Ascending aorta (tissue), 2 donors: ENCODE measurements at regions not wholly inside any gene's neighbourhood (a gene's known extent, or its start where the extent isn't known, plus 50 kb on each side); places are given as distances from the start of the nearest gene placed in this dataset.

Experiments
- DNase-seq, 2 donors: peaks; one replicate each; pipeline ENCODE4 v3.0.0-alpha.2; 2019; ENCODE audit warnings: low spot score in 2 of 2
- H3K27ac ChIP-seq, 2 donors: fragments of 200-600 bp; sonication (generic); one replicate each; pipeline ENCODE4 v1.5.1; 2016 to 2017; ENCODE audit warnings: mild to moderate bottlenecking in 1 of 2
- H3K27me3 ChIP-seq: fragments of 200-600 bp; sonication (generic); one replicate; pipeline ENCODE4 v1.5.1; 2017
- H3K36me3 ChIP-seq, 2 donors: fragments of 200-600 bp; sonication (generic); one replicate each; pipeline ENCODE4 v1.5.1; 2016
- H3K4me1 ChIP-seq, 2 donors: fragments of 200-600 bp; sonication (generic); one replicate each; pipeline ENCODE4 v1.5.1; 2016 to 2017; ENCODE audit warnings: mild to moderate bottlenecking in 1 of 2
- H3K4me3 ChIP-seq, 2 donors: fragments of 200-600 bp; sonication (generic); one replicate each; pipeline ENCODE4 v1.5.1; 2016 to 2017; ENCODE audit warnings: mild to moderate bottlenecking in 1 of 2
- H3K9me3 ChIP-seq, 2 donors: fragments of 200-600 bp; sonication (generic); one replicate each; pipeline ENCODE4 v1.5.1; 2016
- CTCF ChIP-seq, 3 experiments: fragments of 200-600 bp in 2 of 3; fragments of 450-650 bp in 1 of 3; sonication (generic) in 2 of 3; IDR thresholded peaks; one replicate each; pipeline ENCODE4 v1.5.1; 2016 to 2019; ENCODE audit warnings: antibody characterized with exemption in 3 of 3, mild to moderate bottlenecking in 1 of 3, moderate library complexity in 1 of 3
- intact Hi-C: fragments of 100-400 bp; cut with DNase I; formaldehyde crosslinking; loops from one replicate; pipeline ENCODE4 v1.15.1; 2023

- no peak for TF ChIP-seq CTCF (IDR thresholded peaks at IDR 0.05)
- DNase-seq: no peak
- Histone ChIP-seq H3K4me1 (no peaks in the 10 kb centered on the region), H3K27me3 (no peaks in the 10 kb centered on the region), H3K9me3 (no peaks in the 10 kb centered on the region), H3K4me3 (no peak overlapping the region), H3K27ac (no peak overlapping the region), H3K36me3 (no peaks in the 10 kb centered on the region)
- intact Hi-C loops: no loop called here
These were observed 61.1 kb upstream of the TNP1 start for GRCh38 chr2:216920937-216921456.

GRCh38 chr2:216920143-216920876 lies 60.4 kb upstream of the TNP1 start:
- H3K9me3 ChIP-seq: no peaks in the 10 kb centered on the region
- no peaks in the 10 kb centered on the region for H3K36me3 ChIP-seq
- no peaks in the 10 kb centered on the region for H3K4me1 ChIP-seq
- no peak overlapping the region for H3K4me3 ChIP-seq
- intact Hi-C loops: no loop called here
- no peak for TF ChIP-seq CTCF (IDR thresholded peaks at IDR 0.05)
- no peak overlapping the region for H3K27ac ChIP-seq
- DNase-seq: no peak
- H3K27me3 ChIP-seq: no peaks in the 10 kb centered on the region

GRCh38 chr2:216918088-216918680 lies 58.3 kb upstream of the TNP1 start:
- Histone ChIP-seq H3K27me3 (no peaks in the 10 kb centered on the region), H3K9me3 (no peaks in the 10 kb centered on the region), H3K36me3 (no peaks in the 10 kb centered on the region), H3K27ac (no peak overlapping the region), H3K4me1 (no peaks in the 10 kb centered on the region), H3K4me3 (no peak overlapping the region)
- DNase-seq: no peak
- no peak for TF ChIP-seq CTCF (IDR thresholded peaks at IDR 0.05)
- intact Hi-C loops: no loop called here

GRCh38 chr2:216916956-216917650 lies 57.2 kb upstream of the TNP1 start:
- no peaks in the 10 kb centered on the region for H3K36me3 ChIP-seq
- no peak for DNase-seq
- intact Hi-C loops: no loop called here
- TF ChIP-seq CTCF (IDR thresholded peaks at IDR 0.05): no peak
- no peaks in the 10 kb centered on the region for H3K27me3 ChIP-seq
- no peak overlapping the region for H3K4me3 ChIP-seq
- no peaks in the 10 kb centered on the region for H3K9me3 ChIP-seq
- no peak overlapping the region for H3K27ac ChIP-seq
- H3K4me1 ChIP-seq: no peaks in the 10 kb centered on the region

GRCh38 chr2:216915557-216916150 lies 55.8 kb upstream of the TNP1 start:
- H3K9me3 ChIP-seq: no peaks in the 10 kb centered on the region
- no peaks in the 10 kb centered on the region for H3K27me3 ChIP-seq
- H3K4me1 ChIP-seq: no peaks in the 10 kb centered on the region
- no peak overlapping the region for H3K4me3 ChIP-seq
- H3K27ac ChIP-seq: no peak overlapping the region
- intact Hi-C loops: no loop called here
- no peaks in the 10 kb centered on the region for H3K36me3 ChIP-seq
- no peak for TF ChIP-seq CTCF (IDR thresholded peaks at IDR 0.05)
- no peak for DNase-seq
